ENCODE measurements at regions not wholly inside any gene's neighbourhood (a gene's known extent, or its start where the extent isn't known, plus 50 kb on each side); places are given as distances from the start of the nearest gene placed in this dataset.

GRCh38 chr11:112810951-112811350 lies 150.3 kb upstream of the NCAM1 start:
- Histone ChIP-seq H4K8ac (ENCODE audit: extremely low read depth, insufficient read depth, low read length) (no peak overlapping the region), H3K79me1 (ENCODE audit: low read depth, low read length) (no peaks in the 10 kb centered on the region), H3K27ac (ENCODE audit: low read depth, low read length) (no peak overlapping the region), H2AFZ (ENCODE audit: low read length) (no peak overlapping the region), H3K9me3 (ENCODE audit: insufficient read depth in 2 of 2, low read depth in 1 of 2, low read length in 1 of 2) (no peaks in the 10 kb centered on the region), H3K36me3 (ENCODE audit: control insufficient read depth in 2 of 4, insufficient read depth in 4 of 4, low read length in 3 of 4) (no peaks in the 10 kb centered on the region), H2BK12ac (ENCODE audit: low read depth, low read length) (no peak overlapping the region), H4K91ac (replicated peaks; ENCODE audit: insufficient read length, low read length) (no peak overlapping the region), H4K20me1 (replicated peaks in 1 of 2; ENCODE audit: control insufficient read depth in 1 of 2, insufficient read depth in 2 of 2, low read length in 2 of 2) (no peaks in the 10 kb centered on the region), H2AK5ac (ENCODE audit: low read depth, low read length) (no peak overlapping the region), H3K18ac (ENCODE audit: extremely low read depth, low read length) (no peak overlapping the region), H3K23ac (ENCODE audit: insufficient read length) (no peak overlapping the region), H3K56ac (replicated peaks; ENCODE audit: insufficient read length, low read depth, low read length) (no peak overlapping the region), H4K5ac (ENCODE audit: insufficient read length, low read depth, low read length) (no peak overlapping the region), H3K4me1 (replicated peaks in 1 of 4; ENCODE audit: control insufficient read depth in 3 of 4, insufficient read depth in 4 of 4, low read length in 3 of 4) (peaks cover 0 to 8% (median 7%) of the 10 kb centered on the region in 4 experiments; a peak in 5 of 7 replicates), H3K4me3 (ENCODE audit: extremely low read depth in 1 of 4, insufficient read depth in 2 of 4, low read depth in 3 of 4, low read length in 4 of 4) (no peak overlapping the region), H2BK5ac (ENCODE audit: low read depth, low read length) (no peak overlapping the region), H3K23me2 (ENCODE audit: low read depth, low read length) (no peaks in the 10 kb centered on the region), H3K14ac (ENCODE audit: insufficient read length) (no peak overlapping the region), H2BK20ac (ENCODE audit: low read length) (peak overlapping the region; percentile 15; the same call in 1 of the 2 replicates), H3K9ac (replicated peaks in 1 of 4; ENCODE audit: extremely low read depth in 1 of 4, low read depth in 3 of 4, low read length in 3 of 4) (no peak overlapping the region; a peak in 1 of 7 replicates), H2BK120ac (replicated peaks; ENCODE audit: low read depth, low read length) (no peak overlapping the region), H3K79me2 (ENCODE audit: control insufficient read depth in 1 of 2, insufficient read depth in 2 of 2, low read length in 2 of 2) (no peaks in the 10 kb centered on the region), H3K27me3 (replicated peaks in 1 of 4; ENCODE audit: control insufficient read depth in 3 of 4, extremely low read depth in 1 of 4, insufficient read depth in 3 of 4, low read length in 3 of 4) (no peaks in the 10 kb centered on the region; a peak in 1 of 7 replicates), H2BK15ac (ENCODE audit: low read length) (no peak overlapping the region), H3K4me2 (ENCODE audit: insufficient read depth in 1 of 2, low read depth in 2 of 2, low read length in 2 of 2) (no peak overlapping the region), H3K4ac (replicated peaks; ENCODE audit: insufficient read length, low read depth, low read length) (no peak overlapping the region)
- DNase-seq (ENCODE audit: low read depth in 1 of 2, low spot score in 2 of 2) (no peak), FAIRE-seq (no peak)
- TF ChIP-seq NANOG (IDR thresholded peaks at IDR 0.05; ENCODE audit: insufficient read depth, low read depth, low read length, poor library complexity, severe bottlenecking) (no peak), CTBP2 (IDR thresholded peaks at IDR 0.05; ENCODE audit: borderline replicate concordance, insufficient read depth, insufficient read length, low read length) (no peak), PHF8 (conservative IDR thresholded peaks at IDR 0.05; ENCODE audit: low read depth, low read length) (no peak), JUN (IDR thresholded peaks at IDR 0.05; ENCODE audit: low read depth, low read length) (no peak), POU5F1 (IDR thresholded peaks at IDR 0.05; ENCODE audit: low read depth, low read length) (no peak), KDM1A (IDR thresholded peaks at IDR 0.05; ENCODE audit: borderline replicate concordance, low read length) (no peak), SIRT6 (IDR thresholded peaks at IDR 0.05; ENCODE audit: low read length) (no peak), BACH1 (IDR thresholded peaks at IDR 0.05; ENCODE audit: low read length) (no peak)
- CTCF ChIA-PET (ENCODE audit: partially characterized antibody): interaction anchor here (0.6 to 1.9 kb wide), 5 partner anchors 11 to 357 kb away, joined by 3 to 6 read pairs (median 4); no protein-coding TSS in a partner anchor
- POLR2A ChIA-PET (ENCODE audit: partially characterized antibody): no interaction called here
- 92% methylated on average over 2 of the region's 2 CpGs; no CpG with 5 or more reads in 1 of the 2 experiments for WGBS, 2 experiments (ENCODE audit: extremely low coverage in 1 of 2, insufficient coverage in 1 of 2, insufficient read length in 1 of 2, insufficient replicate concordance in 2 of 2, low coverage in 1 of 2, low lambda C conversion rate in 2 of 2, missing lambda C conversion rate in 1 of 2)

All from H1 (cell line).